PC-3 (cell line): ENCODE measurements at regions not wholly inside any gene's neighbourhood (a gene's known extent, or its start where the extent isn't known, plus 50 kb on each side); places are given as distances from the start of the nearest gene placed in this dataset.

Experiments used
- ATAC-seq: fragments of 200-7000 bp; cut with Tn5 transposase; 2 replicates; pipeline ENCODE4 v1.9.1; 2020; ENCODE audit warnings: mild to moderate bottlenecking, moderate library complexity
- BruUV-seq: library from RNA; stranded (reverse); fragments of 400-500 nt; replicated peaks from 2 replicates; lab custom pipeline; 2021; lab: Mats Ljungman, UMichigan
- CTCF ChIA-PET: fragments of 300-600 bp; sonication (Branson Sonifier 250); formaldehyde crosslinking; loops from one replicate; lab custom pipeline; 2022; ENCODE audit warnings: antibody characterized with exemption; lab: Charles Lee
- POLR2A ChIA-PET: fragments of 300-600 bp; sonication (Branson Sonifier 250); formaldehyde crosslinking; loops from one replicate; lab custom pipeline; 2022; ENCODE audit warnings: antibody characterized with exemption; ENCODE audit not compliant: unreplicated experiment; lab: Charles Lee
- DNase-seq: peaks from one replicate; pipeline ENCODE4 v3.0.0-alpha.2; 2015
- H2AFZ ChIP-seq: fragments of 300-600 bp; sonication (generic); 2 replicates; pipeline ENCODE4 v1.6.0; 2016; ENCODE audit warnings: antibody characterized with exemption, low read length
- H3F3A ChIP-seq: fragments of 300-600 bp; sonication (generic); one replicate; pipeline ENCODE4 v1.6.0; 2017; ENCODE audit warnings: antibody characterized with exemption, low read length, control low read depth, mild to moderate bottlenecking; ENCODE audit not compliant: unreplicated experiment
- H3K27ac ChIP-seq: fragments of 300-600 bp; sonication (generic); 2 replicates; pipeline ENCODE4 v1.5.1; 2016; ENCODE audit warnings: mild to moderate bottlenecking, low read length
- H3K27me3 ChIP-seq: fragments of 300-600 bp; sonication (generic); 2 replicates; pipeline ENCODE4 v1.6.1; 2016; ENCODE audit warnings: low read length, mixed read lengths
- H3K36me3 ChIP-seq: fragments of 300-600 bp; sonication (generic); 2 replicates; pipeline ENCODE4 v1.6.1; 2016; ENCODE audit warnings: low read depth, mixed run types, low read length, mixed read lengths
- H3K4me1 ChIP-seq: fragments of 300-600 bp; sonication (generic); 2 replicates; pipeline ENCODE4 v1.5.1; 2016; ENCODE audit warnings: low read length; ENCODE audit not compliant: insufficient read depth
- H3K4me2 ChIP-seq: fragments of 300-600 bp; sonication (generic); 2 replicates; pipeline ENCODE4 v1.6.0; 2016; ENCODE audit warnings: low read length
- H3K4me3 ChIP-seq: fragments of 300-600 bp; sonication (generic); 2 replicates; pipeline ENCODE4 v1.5.1; 2016; ENCODE audit warnings: mild to moderate bottlenecking, low read length, mixed read lengths
- H3K79me2 ChIP-seq: fragments of 300-600 bp; sonication (generic); 2 replicates; pipeline ENCODE4 v1.6.1; 2017; ENCODE audit warnings: low read length, mixed read lengths
- H3K9ac ChIP-seq: fragments of 300-600 bp; sonication (generic); 2 replicates; pipeline ENCODE4 v1.6.0; 2016; ENCODE audit warnings: mild to moderate bottlenecking, low read length
- H3K9me2 ChIP-seq: fragments of 300-600 bp; sonication (generic); replicated peaks from 2 replicates; pipeline ENCODE4 v1.6.1; 2016; ENCODE audit warnings: mixed run types, low read length, mixed read lengths
- H3K9me3 ChIP-seq: fragments of 300-600 bp; sonication (generic); 2 replicates; pipeline ENCODE4 v1.6.1; 2016; ENCODE audit warnings: low read length, mixed read lengths
- H4K20me1 ChIP-seq: fragments of 300-600 bp; sonication (generic); 2 replicates; pipeline ENCODE4 v1.6.1; 2016; ENCODE audit warnings: low read length, mixed read lengths
- CTCF ChIP-seq: fragments of 300-600 bp; sonication (generic); conservative IDR thresholded peaks from 2 replicates; pipeline ENCODE4 v1.5.1; 2017; ENCODE audit warnings: antibody characterized with exemption, low read depth, mild to moderate bottlenecking, low read length
- EZH2 ChIP-seq: fragments of 300-600 bp; sonication (generic); IDR thresholded peaks from one replicate; pipeline ENCODE4 v1.6.1; 2017; ENCODE audit warnings: antibody characterized with exemption, mild to moderate bottlenecking, low read length; ENCODE audit not compliant: unreplicated experiment
- EZH2phosphoT487 ChIP-seq: fragments of 300-600 bp; sonication (generic); IDR thresholded peaks from 2 replicates; pipeline ENCODE4 v1.6.1; 2018; ENCODE audit warnings: mild to moderate bottlenecking, antibody characterized with exemption, low read length, borderline replicate concordance
- intact Hi-C: fragments of 100-400 bp; cut with micrococcal nuclease; formaldehyde crosslinking; loops from 2 replicates; pipeline ENCODE4 v1.9.0; 2023

- no TSS peak for BruUV-seq
- Histone ChIP-seq H3K79me2 (no peaks in the 10 kb centered on the region), H3K9me2 (no peaks in the 10 kb centered on the region), H3F3A (no peaks in the 10 kb centered on the region), H3K4me2 (no peak overlapping the region), H3K4me1 (no peaks in the 10 kb centered on the region), H3K9ac (no peak overlapping the region), H3K36me3 (no peaks in the 10 kb centered on the region), H3K9me3 (peaks cover 5% of the 10 kb centered on the region; the same call in 1 of the 2 replicates), H3K27ac (no peak overlapping the region), H2AFZ (no peak overlapping the region), H4K20me1 (no peaks in the 10 kb centered on the region), H3K27me3 (no peaks in the 10 kb centered on the region), H3K4me3 (no peak overlapping the region)
- DNase-seq (no peak), ATAC-seq (no peak)
- ChIA-PET CTCF (no interaction called here), POLR2A (no interaction called here)
- TF ChIP-seq EZH2: no peak
- intact Hi-C loops: no loop called here
These were observed 143.9 kb upstream of the FSHR start for GRCh38 chr2:49298230-49298629.

GRCh38 chr2:49296107-49296867 lies 142.0 kb upstream of the FSHR start:
- Histone ChIP-seq H3K27me3 (no peaks in the 10 kb centered on the region), H2AFZ (no peak overlapping the region), H3F3A (no peaks in the 10 kb centered on the region), H3K4me1 (no peaks in the 10 kb centered on the region), H3K9me3 (peaks cover 5% of the 10 kb centered on the region; the same call in 1 of the 2 replicates), H3K4me3 (no peak overlapping the region), H3K9ac (no peak overlapping the region), H3K27ac (no peak overlapping the region), H3K79me2 (no peaks in the 10 kb centered on the region), H3K9me2 (no peaks in the 10 kb centered on the region), H3K4me2 (no peak overlapping the region), H4K20me1 (no peaks in the 10 kb centered on the region), H3K36me3 (no peaks in the 10 kb centered on the region)
- ChIA-PET POLR2A (no interaction called here), CTCF (no interaction called here)
- no peak for ATAC-seq
- TF ChIP-seq EZH2 (no peak), EZH2phosphoT487 (no peak), CTCF (no peak)
- DNase-seq: no peak
- no TSS peak for BruUV-seq
- intact Hi-C loops: no loop called here

DNA sequence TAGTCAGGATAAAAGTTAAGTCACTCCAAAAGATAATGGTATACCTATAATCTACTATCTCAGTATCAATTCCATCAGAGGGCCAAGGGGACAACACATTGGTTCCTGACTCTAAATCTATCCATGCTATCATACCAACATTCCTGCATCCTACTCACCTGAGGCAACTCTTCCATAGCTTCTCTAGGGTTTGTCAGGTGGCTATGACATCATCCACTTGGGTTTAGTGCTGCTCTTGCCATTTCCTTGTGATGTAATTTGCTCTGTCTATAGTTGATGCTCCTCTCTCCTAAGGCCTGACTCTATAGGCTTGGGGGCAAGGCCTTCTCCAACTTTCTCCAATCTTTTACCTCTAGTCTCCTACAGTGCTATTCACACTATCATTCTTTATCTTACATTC lies 139.9 kb upstream of the FSHR start:
- Histone ChIP-seq H3K9me3 (peaks cover 5% of the 10 kb centered on the region; the same call in 1 of the 2 replicates), H3K27ac (no peak overlapping the region), H3K4me2 (no peak overlapping the region), H3K9me2 (no peaks in the 10 kb centered on the region), H3F3A (no peaks in the 10 kb centered on the region), H3K79me2 (no peaks in the 10 kb centered on the region), H2AFZ (no peak overlapping the region), H3K27me3 (no peaks in the 10 kb centered on the region), H3K9ac (no peak overlapping the region), H4K20me1 (no peaks in the 10 kb centered on the region), H3K4me1 (no peaks in the 10 kb centered on the region), H3K36me3 (no peaks in the 10 kb centered on the region), H3K4me3 (no peak overlapping the region)
- ATAC-seq (no peak), DNase-seq (no peak)
- TF ChIP-seq CTCF: no peak
- no peak for TF ChIP-seq EZH2
- no peak for TF ChIP-seq EZH2phosphoT487
- intact Hi-C loops: no loop called here
- ChIA-PET CTCF (no interaction called here), POLR2A (no interaction called here)
- BruUV-seq: no TSS peak
